Activated T-cell treated with anti-CD3 and anti-CD28 coated beads, Interleukin-2, amount 50 U/mL, for 4 hours (primary cell): ENCODE measurements at regions not wholly inside any gene's neighbourhood (a gene's known extent, or its start where the extent isn't known, plus 50 kb on each side); places are given as distances from the start of the nearest gene placed in this dataset.

ENCODE experiments used
- ATAC-seq, 2 donors: fragments of 200-7000 bp; cut with Tn5 transposase; one replicate each; pipeline ENCODE4 v1.10.0; 2021
- DNase-seq: peaks from one replicate; pipeline ENCODE4 v3.0.0-alpha.2; 2020
- H3K27me3 Mint-ChIP-seq: one replicate; pipeline ENCODE4 v1.8.0; 2021; ENCODE audit warnings: low read depth, mixed read lengths
- H3K36me3 Mint-ChIP-seq: one replicate; pipeline ENCODE4 v1.8.0; 2022; ENCODE audit warnings: mixed read lengths; ENCODE audit not compliant: insufficient read depth
- H3K4me1 Mint-ChIP-seq: one replicate; pipeline ENCODE4 v1.8.0; 2021; ENCODE audit warnings: low read depth, mixed read lengths
- H3K4me3 Mint-ChIP-seq: one replicate; pipeline ENCODE4 v1.8.0; 2021; ENCODE audit warnings: mild to moderate bottlenecking, moderate library complexity, mixed read lengths
- H3K9me3 Mint-ChIP-seq: one replicate; pipeline ENCODE4 v1.8.0; 2021; ENCODE audit warnings: mixed read lengths

DNA sequence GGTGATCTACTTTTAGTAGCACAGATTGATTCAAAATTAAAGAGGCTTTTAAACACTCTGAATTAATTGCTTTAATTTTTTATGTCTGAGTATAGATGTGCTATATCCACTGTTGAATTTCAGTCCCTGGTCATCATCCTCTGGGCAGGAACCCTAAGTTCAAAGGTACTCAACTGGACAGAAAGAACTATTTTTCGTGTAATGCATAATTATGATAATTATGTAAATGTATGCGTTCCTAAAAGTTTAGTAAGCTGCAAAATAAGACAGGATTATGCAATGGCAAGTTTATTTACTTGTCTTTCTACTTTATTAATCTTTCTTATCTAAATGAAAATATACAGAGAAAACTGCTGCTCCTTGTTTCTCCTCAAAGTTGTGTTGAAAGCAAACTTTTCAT, 690.1 kb upstream of the MAN1A1 start:
- no peaks in the 10 kb centered on the region for H3K27me3 Mint-ChIP-seq
- no peaks in the 10 kb centered on the region for H3K9me3 Mint-ChIP-seq
- no peak for DNase-seq
- H3K4me1 Mint-ChIP-seq = no peaks in the 10 kb centered on the region
- no peaks in the 10 kb centered on the region for H3K36me3 Mint-ChIP-seq
- no peak overlapping the region for H3K4me3 Mint-ChIP-seq
- ATAC-seq = no peak

GRCh38 chr6:120031837-120032236, 682.3 kb upstream of the MAN1A1 start:
- Mint-ChIP-seq H3K27me3 (no peaks in the 10 kb centered on the region), H3K36me3 (no peaks in the 10 kb centered on the region), H3K9me3 (no peaks in the 10 kb centered on the region), H3K4me3 (no peak overlapping the region), H3K4me1 (no peaks in the 10 kb centered on the region)
- ATAC-seq (no peak), DNase-seq (no peak)

DNA sequence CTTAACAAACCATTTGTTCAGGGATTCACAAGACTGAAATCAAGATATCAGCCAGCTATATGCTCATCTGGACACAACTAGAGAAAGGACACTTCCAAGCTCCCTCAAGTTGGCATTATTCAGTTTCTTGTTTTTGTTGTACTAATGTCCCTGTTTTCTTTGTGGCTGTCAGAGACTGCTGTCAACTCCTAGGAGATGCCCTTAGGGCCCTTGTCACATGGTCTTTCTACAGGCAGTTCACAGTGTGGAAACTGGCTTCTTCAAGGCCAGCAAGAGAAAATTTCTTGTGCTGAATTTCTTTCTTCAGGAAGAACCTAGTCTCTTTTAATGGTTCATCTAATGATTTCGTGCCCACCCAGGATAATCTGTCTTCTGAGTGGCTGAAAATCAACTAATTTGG, 677.2 kb upstream of the MAN1A1 start:
- Mint-ChIP-seq H3K36me3 (no peaks in the 10 kb centered on the region), H3K27me3 (no peaks in the 10 kb centered on the region), H3K4me1 (no peaks in the 10 kb centered on the region), H3K4me3 (no peak overlapping the region), H3K9me3 (no peaks in the 10 kb centered on the region)
- no peak for ATAC-seq
- DNase-seq = no peak

DNA sequence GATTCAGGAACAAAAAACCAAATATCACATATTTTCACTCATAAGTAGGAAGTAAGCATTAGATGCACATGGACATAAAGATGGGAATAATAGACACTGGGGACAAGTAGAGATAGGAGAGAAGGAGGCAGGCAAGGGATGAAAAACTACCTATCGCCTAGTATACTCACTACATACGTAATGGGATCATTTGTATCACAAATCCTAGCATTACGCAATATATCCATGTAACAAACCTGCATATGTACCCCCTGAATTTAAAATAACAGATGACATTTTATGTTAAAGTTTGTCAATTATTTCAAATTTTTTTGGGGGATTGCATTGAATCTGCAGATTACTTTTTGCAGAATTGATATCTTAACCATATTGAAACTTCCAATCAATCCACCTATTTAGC, 660.5 kb upstream of the MAN1A1 start:
- peaks cover 3% of the 10 kb centered on the region for H3K9me3 Mint-ChIP-seq
- ATAC-seq (no peak), DNase-seq (no peak)
- no peaks in the 10 kb centered on the region for H3K36me3 Mint-ChIP-seq
- no peak overlapping the region for H3K4me3 Mint-ChIP-seq
- H3K27me3 Mint-ChIP-seq = no peaks in the 10 kb centered on the region
- H3K4me1 Mint-ChIP-seq = no peaks in the 10 kb centered on the region

DNA sequence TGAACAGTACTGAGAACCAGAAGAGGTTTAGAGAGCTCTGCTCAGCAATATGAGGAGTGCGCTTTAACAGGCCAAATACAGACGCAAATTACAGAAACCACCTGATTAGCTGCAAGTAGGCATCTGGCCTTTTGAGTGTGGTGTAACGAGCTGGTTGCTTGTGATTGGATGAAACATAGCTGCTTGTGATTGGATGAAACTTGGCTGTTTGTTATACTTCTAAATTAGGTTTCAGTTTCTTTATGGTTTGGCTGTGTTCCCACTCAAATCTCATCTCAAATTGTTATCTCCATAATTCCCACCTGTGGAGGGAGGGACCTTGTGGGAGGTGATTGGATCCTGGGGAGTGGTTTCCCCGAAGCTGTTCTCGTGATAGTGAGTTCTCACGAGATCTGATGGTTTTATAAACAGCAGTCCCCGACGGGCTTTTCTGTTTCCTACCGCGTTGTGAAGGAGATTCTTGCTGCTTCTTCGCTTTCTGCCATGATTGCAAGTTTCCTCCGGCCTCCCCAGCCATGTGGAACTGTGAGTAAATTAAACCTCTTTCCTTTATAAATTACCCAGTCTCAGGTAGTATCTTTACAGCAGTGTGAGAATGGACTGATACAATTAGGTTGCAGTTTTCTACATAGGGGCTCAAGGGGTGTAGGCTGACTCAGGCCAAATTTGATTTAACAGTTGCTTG, 655.9 kb upstream of the MAN1A1 start:
- ATAC-seq (no peak), DNase-seq (no peak)
- peaks cover 5% of the 10 kb centered on the region for H3K9me3 Mint-ChIP-seq
- no peaks in the 10 kb centered on the region for H3K36me3 Mint-ChIP-seq
- H3K4me1 Mint-ChIP-seq = no peaks in the 10 kb centered on the region
- H3K27me3 Mint-ChIP-seq = no peaks in the 10 kb centered on the region
- no peak overlapping the region for H3K4me3 Mint-ChIP-seq

DNA sequence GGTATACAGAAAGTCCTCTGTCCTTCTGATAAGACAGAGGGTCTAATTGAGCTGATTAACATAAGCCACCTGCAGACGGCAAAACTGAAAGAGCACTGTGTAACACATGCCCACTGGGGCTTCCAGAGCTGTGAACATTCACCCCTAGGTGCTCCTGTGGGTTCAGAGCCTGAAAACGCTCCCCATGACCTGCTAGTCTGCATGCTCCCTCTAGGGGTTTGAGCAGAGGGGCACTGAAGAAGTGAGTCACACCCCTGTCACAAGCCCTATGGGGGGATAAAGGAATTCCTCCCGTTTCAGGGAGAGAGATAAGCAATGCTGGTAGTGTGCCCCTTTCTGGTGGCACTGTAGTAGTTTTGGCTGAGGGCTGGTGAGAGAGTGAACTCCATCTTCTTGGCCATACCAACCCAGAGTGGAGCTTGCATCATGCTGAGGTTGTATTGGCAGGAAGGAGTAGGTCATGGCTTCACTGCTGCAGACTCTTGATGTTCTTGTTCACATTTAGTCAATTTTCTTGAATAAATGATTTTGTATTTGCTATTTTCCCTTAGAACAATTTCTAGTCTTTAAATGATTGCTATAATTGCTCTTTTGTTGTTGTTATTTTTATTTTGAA, 637.5 kb upstream of the MAN1A1 start:
- ATAC-seq = no peak

DNA sequence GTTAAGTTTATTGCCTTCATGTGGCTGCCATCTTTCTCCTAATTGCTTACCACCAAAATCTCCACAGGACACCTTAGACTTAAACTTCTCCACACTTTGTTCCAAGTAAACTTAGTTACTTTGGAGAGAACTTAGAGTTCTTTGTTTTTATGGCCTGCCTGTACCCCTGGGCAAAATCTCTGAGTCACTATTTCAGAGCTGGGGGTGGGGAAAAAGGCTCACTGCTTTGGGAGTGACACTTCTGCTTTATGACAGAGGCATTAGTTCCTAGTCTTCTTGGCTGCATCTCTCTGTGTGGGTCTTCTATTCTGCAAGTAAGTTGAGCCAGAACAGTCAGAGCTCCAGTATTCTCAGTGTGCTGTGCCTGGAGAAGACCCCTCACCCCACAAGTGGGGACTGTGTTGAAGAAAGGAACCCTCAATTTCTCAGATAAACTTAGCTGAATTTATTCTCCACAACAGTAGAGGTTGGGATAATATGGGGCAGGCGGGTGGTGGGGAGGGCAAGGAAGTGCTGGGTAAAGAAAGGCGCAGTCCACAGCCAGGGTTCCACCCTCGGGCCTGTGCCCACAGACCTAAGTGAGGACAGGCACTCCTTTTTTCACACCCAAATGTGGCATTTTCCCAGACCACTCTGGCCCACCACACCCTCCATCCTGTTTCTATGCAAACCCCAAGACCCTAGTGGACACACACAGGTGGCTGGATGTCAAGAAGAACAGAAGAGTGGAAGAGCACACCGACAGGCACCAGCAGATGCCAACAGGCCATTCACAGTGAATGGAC, 636.6 kb upstream of the MAN1A1 start:
- Mint-ChIP-seq H3K4me3 (no peak overlapping the region), H3K9me3 (no peaks in the 10 kb centered on the region), H3K36me3 (no peaks in the 10 kb centered on the region), H3K4me1 (no peaks in the 10 kb centered on the region), H3K27me3 (peaks cover 1% of the 10 kb centered on the region)
- no peak for DNase-seq
- ATAC-seq = no peak

More for the DNA sequence above, 637.5 kb upstream of the MAN1A1 start:
- Mint-ChIP-seq H3K27me3 (peaks cover 1% of the 10 kb centered on the region), H3K36me3 (no peaks in the 10 kb centered on the region), H3K4me1 (no peaks in the 10 kb centered on the region), H3K4me3 (no peak overlapping the region), H3K9me3 (no peaks in the 10 kb centered on the region)
- no peak for DNase-seq

- no peak for ATAC-seq
Observed at GRCh38 chr6:119980802-119981201, 631.2 kb upstream of the MAN1A1 start.

DNA sequence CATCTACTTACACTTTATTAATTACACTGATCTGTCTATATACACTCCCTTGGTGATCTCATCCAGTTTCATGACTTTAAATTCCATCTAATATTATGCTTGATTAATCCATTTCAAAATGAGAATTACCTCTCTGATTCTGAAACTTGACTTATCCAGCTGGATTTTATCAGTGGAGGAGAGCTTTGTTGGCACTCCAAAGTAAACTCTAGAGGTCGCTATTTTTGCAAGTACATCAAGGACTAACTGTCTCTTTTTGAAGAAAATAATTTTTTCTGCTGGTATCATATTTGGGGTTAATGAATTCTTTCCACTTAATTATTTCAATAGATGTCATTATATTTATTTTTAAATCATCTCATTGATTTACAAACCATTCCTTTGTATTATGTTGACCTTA, 630.3 kb upstream of the MAN1A1 start:
- ATAC-seq (no peak), DNase-seq (no peak)
- H3K4me3 Mint-ChIP-seq = no peak overlapping the region
- peaks cover 1% of the 10 kb centered on the region for H3K27me3 Mint-ChIP-seq
- no peaks in the 10 kb centered on the region for H3K4me1 Mint-ChIP-seq
- no peaks in the 10 kb centered on the region for H3K36me3 Mint-ChIP-seq
- H3K9me3 Mint-ChIP-seq = no peaks in the 10 kb centered on the region

More at GRCh38 chr6:119980802-119981201, 631.2 kb upstream of the MAN1A1 start:
- Mint-ChIP-seq H3K36me3 (no peaks in the 10 kb centered on the region), H3K27me3 (peaks cover 1% of the 10 kb centered on the region), H3K4me1 (no peaks in the 10 kb centered on the region), H3K4me3 (no peak overlapping the region), H3K9me3 (no peaks in the 10 kb centered on the region)
- DNase-seq = no peak

DNA sequence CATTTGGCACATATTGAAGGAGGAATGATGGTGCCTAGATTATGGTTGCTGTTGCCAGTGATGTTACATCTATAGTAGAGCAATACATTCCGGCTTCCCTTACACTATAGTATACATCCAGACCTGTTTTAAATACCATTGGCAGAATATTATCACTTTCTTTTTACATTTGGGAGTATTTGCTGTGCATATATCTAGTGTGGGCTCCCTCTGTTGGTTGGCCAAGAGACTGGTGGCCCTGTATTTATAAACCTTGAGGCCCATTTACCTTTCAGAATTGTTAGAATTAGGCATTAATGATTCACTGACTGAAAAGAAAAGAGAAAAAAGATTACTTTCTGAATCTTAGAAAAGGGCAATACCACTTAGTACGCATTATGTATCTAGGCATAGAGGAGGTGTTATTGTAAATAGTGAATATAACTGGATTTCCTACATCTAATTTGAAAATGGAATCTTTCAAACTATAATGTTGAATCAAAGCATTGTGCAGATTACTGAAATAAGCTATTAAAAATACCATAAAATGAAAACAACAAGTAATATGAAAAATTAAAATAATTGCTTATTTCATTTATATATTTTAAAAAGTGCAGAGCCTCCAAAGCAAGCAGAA, 628.8 kb upstream of the MAN1A1 start:
- H3K9me3 Mint-ChIP-seq = no peaks in the 10 kb centered on the region
- H3K4me1 Mint-ChIP-seq = no peaks in the 10 kb centered on the region
- peaks cover 1% of the 10 kb centered on the region for H3K27me3 Mint-ChIP-seq
- no peak overlapping the region for H3K4me3 Mint-ChIP-seq
- H3K36me3 Mint-ChIP-seq = no peaks in the 10 kb centered on the region
- DNase-seq (no peak), ATAC-seq (no peak)

- DNase-seq = no peak
- H3K36me3 Mint-ChIP-seq = no peaks in the 10 kb centered on the region
- no peak overlapping the region for H3K4me3 Mint-ChIP-seq
- no peaks in the 10 kb centered on the region for H3K27me3 Mint-ChIP-seq
- ATAC-seq = no peak
- H3K4me1 Mint-ChIP-seq = no peaks in the 10 kb centered on the region
- H3K9me3 Mint-ChIP-seq = no peaks in the 10 kb centered on the region
Observed at GRCh38 chr6:119974430-119975159, 625.0 kb upstream of the MAN1A1 start.

DNA sequence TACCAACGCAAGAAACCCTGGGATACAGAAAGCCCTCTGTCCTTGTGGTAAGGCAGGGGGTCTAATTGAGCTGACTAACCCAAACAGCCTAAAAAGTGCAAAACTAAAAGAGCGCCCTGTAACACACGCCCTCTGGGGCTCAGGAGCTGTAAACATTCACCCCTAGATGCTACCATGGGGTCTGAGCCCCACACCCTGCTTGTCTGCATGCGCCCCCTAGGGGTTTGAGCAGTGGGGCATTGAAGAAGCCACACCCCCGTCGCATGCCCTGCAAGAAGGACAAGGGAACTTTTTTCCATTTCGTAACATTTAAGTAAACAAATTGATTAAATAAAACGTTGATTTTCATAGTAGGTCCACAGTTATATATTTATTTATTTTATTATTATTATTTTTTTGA, 616.9 kb upstream of the MAN1A1 start:
- DNase-seq (no peak), ATAC-seq (no peak)
- Mint-ChIP-seq H3K36me3 (no peaks in the 10 kb centered on the region), H3K9me3 (no peaks in the 10 kb centered on the region), H3K4me3 (no peak overlapping the region), H3K27me3 (peaks cover 5% of the 10 kb centered on the region), H3K4me1 (no peaks in the 10 kb centered on the region)

DNA sequence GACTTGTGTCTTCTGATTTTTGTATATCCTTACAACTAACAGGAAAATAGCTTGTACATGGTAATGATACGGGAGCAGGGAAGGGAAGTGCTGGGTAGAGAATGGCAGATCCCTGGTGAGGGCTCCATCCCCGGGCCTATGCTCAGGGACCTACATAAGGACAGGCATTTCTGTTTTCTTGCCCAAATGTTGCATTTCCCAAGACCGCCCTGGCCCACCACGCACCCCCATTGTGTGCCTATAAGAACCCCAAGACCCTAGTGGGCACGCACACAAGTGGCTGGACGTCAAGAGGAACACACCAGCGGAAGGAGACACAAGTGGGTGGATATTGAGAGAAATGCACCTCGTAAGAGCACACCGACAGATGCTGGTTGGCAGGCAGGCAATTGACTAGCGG, 616.3 kb upstream of the MAN1A1 start:
- H3K4me1 Mint-ChIP-seq = no peaks in the 10 kb centered on the region
- ATAC-seq = no peak
- peaks cover 5% of the 10 kb centered on the region for H3K27me3 Mint-ChIP-seq
- no peaks in the 10 kb centered on the region for H3K36me3 Mint-ChIP-seq
- no peak for DNase-seq
- no peak overlapping the region for H3K4me3 Mint-ChIP-seq
- H3K9me3 Mint-ChIP-seq = no peaks in the 10 kb centered on the region

DNA sequence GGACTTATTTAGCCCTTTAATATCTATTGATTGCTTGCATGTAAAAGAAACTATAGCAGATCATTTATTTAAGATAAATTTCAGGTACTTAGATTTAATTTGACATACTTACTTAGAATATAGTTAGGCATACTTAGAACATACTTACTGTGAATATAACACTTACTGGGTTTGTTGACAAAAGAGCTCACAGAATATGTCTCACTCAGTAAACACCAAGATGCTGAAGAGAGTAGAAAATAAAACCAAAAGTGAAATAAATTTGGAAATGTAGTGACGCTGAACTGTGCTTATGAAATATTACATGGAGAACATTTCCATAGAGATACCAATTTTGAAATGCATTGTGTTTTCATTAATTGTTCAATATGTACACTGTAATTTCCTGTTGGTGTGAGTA, 615.4 kb upstream of the MAN1A1 start:
- Mint-ChIP-seq H3K4me3 (no peak overlapping the region), H3K27me3 (peaks cover 5% of the 10 kb centered on the region), H3K9me3 (no peaks in the 10 kb centered on the region), H3K4me1 (no peaks in the 10 kb centered on the region), H3K36me3 (no peaks in the 10 kb centered on the region)
- DNase-seq (no peak), ATAC-seq (no peak)
